HG03045 (cell line): ENCODE measurements at regions not wholly inside any gene's neighbourhood (a gene's known extent, or its start where the extent isn't known, plus 50 kb on each side); places are given as distances from the start of the nearest gene placed in this dataset.
"Not testable (repeated sequence)": the region's sequence is repeated elsewhere in the genome, so short reads cannot be mapped to it uniquely, and the experiment has no call there.

Source experiments
- ATAC-seq: cut with Tn5 transposase; IDR thresholded peaks from one replicate; pipeline ENCODE4 v1.9.1; 2021; ENCODE audit warnings: mild to moderate bottlenecking, moderate library complexity; ENCODE audit not compliant: unreplicated experiment

- ATAC-seq, result no peak
These were observed 123.5 kb upstream of the TRHDE start for GRCh38 chr12:72148709-72149108.

DNA sequence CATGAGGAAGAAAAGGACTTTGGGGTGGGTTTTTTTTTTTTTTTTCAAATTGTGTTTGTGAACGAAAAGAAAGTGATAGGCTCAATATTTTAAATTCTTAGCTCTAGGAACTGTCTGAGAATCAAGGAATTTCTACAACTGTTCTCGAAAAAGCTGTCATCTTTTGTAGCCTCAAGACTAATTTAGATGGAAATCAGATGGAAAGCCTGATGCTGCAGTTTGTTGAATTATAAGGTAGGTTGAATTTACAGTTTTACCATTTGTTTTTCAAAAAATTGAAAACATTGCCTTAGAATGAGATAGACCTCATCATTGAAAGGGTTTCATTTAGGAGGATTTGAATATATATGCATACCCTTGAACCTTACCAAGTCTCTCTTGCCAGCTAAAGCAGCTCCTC is 109.3 kb upstream of the TRHDE start:
- ATAC-seq, result no peak

- ATAC-seq, result no peak
These were observed 103.3 kb upstream of the TRHDE start for GRCh38 chr12:72168851-72169250.

DNA sequence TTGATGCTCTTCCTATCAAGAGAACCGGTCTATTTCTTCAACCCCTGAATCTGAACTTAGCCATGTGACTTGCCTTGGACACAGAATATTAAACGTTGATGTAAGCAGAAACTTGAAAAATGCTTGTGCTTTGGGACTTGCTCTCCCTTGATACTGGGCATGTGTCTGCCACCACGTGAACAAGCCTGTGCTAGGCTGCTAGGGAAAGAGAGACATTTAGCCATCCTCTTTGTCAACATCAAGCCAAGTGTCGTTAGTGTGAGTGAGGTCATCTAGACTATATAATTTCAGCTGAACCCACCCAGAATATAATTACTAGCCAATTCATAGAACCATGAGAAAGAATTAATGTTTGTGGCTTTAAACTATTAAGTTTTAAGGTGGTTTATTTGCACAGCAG is 98.2 kb upstream of the TRHDE start:
- ATAC-seq, result no peak

DNA sequence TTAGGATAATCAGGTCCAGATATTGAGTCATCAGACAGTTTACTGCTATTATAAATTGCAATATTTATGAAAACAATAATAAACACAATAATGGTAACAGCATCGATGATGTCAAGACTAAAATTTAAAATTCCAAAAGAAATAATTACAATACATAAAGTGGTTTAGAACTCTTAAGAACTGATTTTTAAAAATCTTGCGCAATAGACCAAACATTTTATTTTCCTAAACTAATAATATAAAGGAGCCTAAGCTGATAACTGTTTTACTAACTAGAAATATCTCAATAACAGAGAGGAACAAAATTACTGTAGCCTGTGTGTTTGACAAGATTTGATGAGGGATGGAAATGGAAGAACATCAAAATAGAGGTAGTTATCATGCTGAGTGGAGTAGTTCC is 93.9 kb upstream of the TRHDE start:
- ATAC-seq, result no peak

DNA sequence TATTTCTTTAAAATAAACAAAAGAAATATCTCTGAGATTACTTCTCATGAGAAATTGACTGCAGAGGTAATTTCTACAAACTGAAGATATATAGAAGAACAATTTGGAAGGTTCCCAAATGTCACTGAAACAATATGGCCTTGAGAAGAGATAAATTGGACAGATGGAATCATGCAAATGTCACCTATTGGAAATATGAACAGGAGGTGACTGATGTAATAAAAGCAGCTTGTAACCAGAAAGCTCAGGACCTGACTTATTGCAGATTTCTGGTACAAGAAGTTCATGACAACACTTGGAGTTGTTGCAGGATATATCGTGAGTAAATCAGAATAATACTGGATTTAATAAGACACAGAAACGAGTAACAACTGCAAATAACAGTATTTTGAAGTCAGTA is 93.3 kb upstream of the TRHDE start:
- no peak for ATAC-seq

DNA sequence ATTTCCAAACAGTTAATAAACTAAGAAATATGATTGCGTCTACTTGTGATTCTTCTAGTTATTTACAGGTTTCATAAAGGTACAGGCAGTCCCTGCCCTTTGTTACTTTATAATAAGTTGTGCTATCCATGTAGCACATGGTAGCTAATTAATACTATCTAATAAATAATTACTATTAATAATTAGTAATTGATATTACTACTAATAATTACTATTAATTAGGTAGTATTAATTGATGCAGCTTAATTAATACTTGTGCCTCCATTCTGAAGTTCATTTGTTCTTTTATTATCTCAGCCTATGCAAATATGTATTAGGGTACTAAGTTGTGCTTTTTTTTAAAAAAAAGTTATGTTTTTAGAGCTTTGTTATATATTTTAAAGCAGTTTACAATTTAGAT is 92.3 kb upstream of the TRHDE start:
- no peak for ATAC-seq

- not testable (repeated sequence) for ATAC-seq
These were observed 87.1 kb upstream of the TRHDE start for GRCh38 chr12:72184971-72185533.

DNA sequence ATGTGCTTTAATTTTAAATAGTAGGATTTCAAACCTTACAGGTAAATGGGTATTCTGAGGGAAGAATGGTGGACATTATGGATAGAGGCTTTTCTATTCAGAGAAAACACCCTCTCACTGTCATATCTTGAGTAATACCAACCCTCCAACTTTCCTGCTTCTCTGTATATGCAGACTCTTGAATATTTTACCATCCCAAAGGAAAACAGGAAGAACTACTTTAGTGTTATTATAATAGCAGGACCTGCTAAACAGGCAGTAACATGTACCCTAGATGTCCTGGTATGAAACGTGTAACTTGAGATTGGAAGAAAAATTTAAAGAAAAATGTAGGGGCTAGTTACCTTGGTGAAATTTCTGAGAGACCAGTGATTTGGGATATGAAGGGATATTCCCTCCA is 82.9 kb upstream of the TRHDE start:
- no peak for ATAC-seq

GRCh38 chr12:72191761-72192160 is 80.4 kb upstream of the TRHDE start:
- peak; percentile 65 for ATAC-seq

DNA sequence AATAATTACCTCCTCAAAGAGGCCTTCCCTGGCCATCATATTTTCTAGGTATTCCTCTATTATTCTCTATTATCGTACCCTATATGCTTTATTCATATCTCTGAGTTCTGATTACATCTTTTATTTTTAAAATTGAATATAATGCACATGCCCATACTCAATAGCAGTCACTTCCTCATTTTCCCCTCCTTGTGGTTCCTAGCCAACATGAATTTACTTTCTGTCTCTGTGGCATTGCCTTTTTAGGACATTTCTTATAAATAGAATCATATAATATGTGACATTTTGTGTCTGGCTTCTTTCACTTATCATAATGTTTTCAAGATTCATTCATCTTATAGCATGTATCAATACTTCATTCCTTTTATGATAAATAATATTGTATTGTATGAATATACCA is 74.4 kb upstream of the TRHDE start:
- no peak for ATAC-seq

DNA sequence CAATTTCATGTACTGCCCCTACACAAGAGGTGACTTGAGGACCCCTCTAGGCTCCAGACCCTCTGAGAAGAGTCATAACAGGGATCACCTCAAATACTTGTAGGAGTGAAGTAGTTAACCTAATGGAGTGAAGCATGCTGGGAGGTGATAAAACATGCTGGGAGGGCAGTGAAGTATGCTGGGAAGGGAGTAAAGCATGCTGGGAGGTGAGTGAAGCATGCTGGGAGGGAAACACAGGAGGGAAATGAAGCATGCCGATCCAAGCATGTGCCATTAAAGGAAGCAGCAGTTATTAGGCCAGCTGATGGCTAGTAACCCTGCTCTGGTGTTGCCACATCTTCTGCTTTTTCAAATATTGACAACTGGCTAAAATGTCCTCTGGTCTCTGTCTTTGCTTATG is 70.7 kb upstream of the TRHDE start:
- ATAC-seq, result no peak

DNA sequence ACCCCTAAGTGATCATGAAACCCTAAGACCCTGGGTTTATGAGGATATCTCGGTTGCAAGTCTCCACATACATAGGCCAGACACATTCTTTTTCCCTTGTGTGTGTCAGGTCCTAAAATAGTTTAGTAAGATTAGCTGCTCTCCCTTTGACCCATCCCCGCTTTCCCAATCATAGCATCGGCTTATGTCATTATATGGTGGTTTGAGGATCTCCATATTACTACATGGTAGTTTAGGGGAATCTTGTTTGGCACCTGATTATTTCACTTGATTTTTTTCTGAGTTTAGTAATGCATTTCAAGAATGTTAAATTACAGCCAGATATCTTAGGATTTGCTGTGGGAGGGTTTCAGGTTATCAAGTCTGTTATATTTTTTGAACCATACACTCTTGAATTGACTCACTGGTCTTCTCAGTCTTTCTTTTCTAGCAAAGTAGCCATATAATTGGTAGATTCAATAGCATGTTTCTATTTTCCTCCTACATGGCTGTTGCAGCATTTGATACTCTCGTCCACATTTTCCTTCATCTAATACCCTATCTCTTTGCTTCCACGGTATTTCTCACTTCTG is 68.3 kb upstream of the TRHDE start:
- ATAC-seq, result peak; percentile 55

DNA sequence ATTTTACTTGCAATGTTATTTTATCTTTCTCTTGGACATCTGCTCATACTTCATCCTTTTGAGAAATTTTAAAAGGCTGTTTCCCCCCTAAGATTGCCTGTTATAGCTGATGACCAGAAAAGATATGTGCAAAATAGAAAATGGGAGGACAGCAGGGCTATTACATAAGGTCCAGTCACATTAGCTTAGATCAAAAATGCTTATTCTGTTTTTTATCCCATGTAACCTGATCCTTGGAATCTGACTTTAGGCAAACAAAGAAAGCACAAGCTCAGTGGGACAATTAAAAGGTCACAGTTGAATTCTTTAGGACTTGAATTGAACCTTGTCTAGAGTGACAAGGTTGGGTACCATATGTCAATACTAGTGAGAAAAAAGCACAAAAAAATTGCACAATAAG is 65.1 kb upstream of the TRHDE start:
- no peak for ATAC-seq

DNA sequence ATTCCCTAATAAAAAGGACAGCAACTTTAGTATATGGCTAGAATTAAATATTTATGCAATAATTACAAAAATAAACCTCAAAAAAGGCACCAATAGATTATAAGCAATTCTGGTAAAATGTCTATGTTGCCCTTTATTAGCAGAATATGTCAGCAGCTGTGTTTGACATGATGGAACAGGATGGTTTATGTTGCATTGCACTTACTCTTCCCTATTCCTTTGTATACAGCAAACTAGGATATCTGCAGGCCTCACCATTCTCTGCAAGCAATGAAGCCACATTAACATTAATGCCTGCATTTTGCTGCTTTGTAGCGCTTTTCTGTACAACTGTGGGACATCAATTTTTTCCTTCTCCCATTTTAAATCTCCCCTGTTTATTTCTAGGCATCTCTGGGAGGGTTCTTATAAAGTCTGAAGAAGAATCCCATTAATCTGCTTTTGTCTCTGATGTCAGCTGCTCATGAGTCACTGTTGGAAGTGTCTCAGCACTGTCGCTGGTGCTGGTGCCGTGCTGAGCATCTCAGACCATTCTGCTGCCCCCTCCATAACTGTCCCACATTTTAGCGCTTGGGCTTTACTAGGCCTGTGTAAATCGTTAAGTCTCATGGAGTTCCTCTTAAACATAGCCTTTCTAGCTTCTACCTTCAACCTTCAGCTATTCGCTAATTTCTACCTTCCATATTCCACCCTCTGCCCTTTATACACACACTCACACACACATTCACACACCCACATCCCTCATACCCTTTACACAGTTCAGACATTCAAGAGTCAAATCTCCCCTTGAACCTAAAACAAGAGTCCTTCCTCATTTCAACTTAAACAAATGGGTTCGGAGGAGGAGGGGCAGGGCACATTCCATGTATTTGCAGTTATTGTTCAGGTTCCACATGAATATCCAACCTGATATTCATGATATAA is 64.4 kb upstream of the TRHDE start:
- ATAC-seq, result no peak

DNA sequence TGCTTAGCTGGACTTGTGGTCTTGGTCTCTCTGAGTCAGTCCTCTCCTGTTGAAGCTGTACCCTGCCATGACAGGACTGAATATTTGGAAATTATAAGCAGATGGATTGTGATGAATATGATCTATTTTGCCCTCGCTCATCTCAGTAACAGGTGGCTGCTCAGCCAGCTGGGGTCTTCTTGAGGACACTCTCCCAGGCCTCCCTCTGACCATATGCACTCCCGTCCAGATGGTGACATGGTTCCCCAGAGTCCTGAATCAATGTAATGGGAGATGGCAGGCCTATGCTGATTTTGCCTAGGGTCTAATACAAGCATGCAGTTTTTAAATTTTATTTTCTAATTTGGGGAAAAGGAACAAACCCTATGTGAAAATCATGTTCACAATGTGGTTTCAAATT is 63.1 kb upstream of the TRHDE start:
- ATAC-seq, result no peak

DNA sequence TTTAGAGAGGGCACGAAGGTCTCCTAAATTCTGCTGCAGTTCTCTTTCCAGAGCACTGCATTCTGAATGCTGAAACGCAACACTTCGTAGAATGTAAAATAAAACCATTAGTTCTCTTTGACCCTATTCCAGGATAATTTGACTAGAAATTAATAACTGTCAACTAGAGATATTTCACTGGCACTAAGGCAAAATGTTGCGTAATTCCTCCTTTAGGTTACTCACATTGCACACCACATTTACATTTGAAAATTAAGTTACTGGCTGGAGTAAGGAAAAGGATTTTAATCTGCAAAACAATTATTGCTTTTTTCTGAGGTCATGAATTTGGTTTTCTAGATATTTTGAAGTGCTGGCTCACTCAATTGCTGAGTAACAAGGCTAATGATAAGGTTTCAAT is 58.0 kb upstream of the TRHDE start:
- no peak for ATAC-seq

DNA sequence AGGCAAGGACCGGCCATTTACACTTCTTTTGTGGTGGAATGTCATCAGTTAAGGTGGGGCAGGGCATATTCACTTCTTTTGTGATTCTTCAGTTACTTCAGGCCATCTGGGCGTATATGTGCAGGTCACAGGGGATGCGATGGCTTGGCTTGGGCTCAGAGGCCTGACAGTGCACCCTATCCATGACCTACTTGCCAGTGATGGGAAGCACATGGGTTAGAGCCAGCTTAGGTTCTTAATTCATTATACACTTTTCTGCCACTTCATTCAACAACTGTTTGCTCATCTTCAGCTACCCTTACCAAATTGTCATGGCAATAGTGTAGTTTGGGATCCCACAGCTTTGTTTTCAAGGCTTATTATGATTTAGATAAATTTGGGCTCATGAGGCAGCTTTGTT is 56.9 kb upstream of the TRHDE start:
- not testable (repeated sequence) for ATAC-seq

DNA sequence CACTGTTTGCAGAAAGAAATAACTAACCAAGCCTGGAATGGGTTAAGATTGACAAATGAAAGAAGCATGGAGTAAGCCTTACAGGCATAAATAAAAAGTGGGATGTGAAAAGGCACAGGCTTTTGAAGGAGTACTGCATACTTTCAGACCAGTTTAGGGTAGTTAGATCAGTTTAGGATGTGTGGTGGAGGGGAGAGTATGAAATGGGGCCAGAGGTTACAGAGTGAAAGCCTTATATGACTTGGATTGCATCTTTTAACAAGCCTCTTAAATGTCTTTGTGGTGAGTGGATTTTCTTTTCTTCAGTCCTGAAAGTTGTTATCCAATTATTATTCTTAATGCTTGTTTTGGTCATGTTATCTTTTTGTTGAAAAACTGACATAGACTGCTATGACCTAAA is 52.2 kb upstream of the TRHDE start:
- no peak for ATAC-seq
